ENCODE measurements at regions not wholly inside any gene's neighbourhood (a gene's known extent, or its start where the extent isn't known, plus 50 kb on each side); places are given as distances from the start of the nearest gene placed in this dataset.

GRCh38 chr18:67715567-67715966 is 199.0 kb upstream of the DSEL start:
- no peaks in the 10 kb centered on the region for H3K36me3 ChIP-seq (ENCODE audit: control insufficient read depth, insufficient read depth, low read length)
- H3K27me3 ChIP-seq (replicated peaks; ENCODE audit: control insufficient read depth, insufficient read depth, low read length): no peaks in the 10 kb centered on the region
- no peak overlapping the region for H3K4me3 ChIP-seq (replicated peaks; ENCODE audit: low read depth, low read length)
- TF ChIP-seq CTCF (IDR thresholded peaks at IDR 0.05; ENCODE audit: insufficient read depth, low read length, poor library complexity, severe bottlenecking): no peak
- DNase-seq (ENCODE audit: extremely low read depth, insufficient read length): no peak

GRCh38 chr18:67710639-67711038 is 194.1 kb upstream of the DSEL start:
- peak; percentile 8 for TF ChIP-seq CTCF (IDR thresholded peaks at IDR 0.05; ENCODE audit: insufficient read depth, low read length, poor library complexity, severe bottlenecking)
- H3K4me3 ChIP-seq (replicated peaks; ENCODE audit: low read depth, low read length): no peak overlapping the region
- DNase-seq (ENCODE audit: extremely low read depth, insufficient read length): no peak
- no peaks in the 10 kb centered on the region for H3K27me3 ChIP-seq (replicated peaks; ENCODE audit: control insufficient read depth, insufficient read depth, low read length)
- H3K36me3 ChIP-seq (ENCODE audit: control insufficient read depth, insufficient read depth, low read length): no peaks in the 10 kb centered on the region

- Histone ChIP-seq H3K4me3 (replicated peaks; ENCODE audit: low read depth, low read length) (no peak overlapping the region), H3K27me3 (replicated peaks; ENCODE audit: control insufficient read depth, insufficient read depth, low read length) (no peaks in the 10 kb centered on the region), H3K36me3 (ENCODE audit: control insufficient read depth, insufficient read depth, low read length) (no peaks in the 10 kb centered on the region)
- DNase-seq (ENCODE audit: extremely low read depth, insufficient read length): no peak
- TF ChIP-seq CTCF (IDR thresholded peaks at IDR 0.05; ENCODE audit: insufficient read depth, low read length, poor library complexity, severe bottlenecking): no peak
Measured at GRCh38 chr18:67705748-67706147, 189.2 kb upstream of the DSEL start.

DNA sequence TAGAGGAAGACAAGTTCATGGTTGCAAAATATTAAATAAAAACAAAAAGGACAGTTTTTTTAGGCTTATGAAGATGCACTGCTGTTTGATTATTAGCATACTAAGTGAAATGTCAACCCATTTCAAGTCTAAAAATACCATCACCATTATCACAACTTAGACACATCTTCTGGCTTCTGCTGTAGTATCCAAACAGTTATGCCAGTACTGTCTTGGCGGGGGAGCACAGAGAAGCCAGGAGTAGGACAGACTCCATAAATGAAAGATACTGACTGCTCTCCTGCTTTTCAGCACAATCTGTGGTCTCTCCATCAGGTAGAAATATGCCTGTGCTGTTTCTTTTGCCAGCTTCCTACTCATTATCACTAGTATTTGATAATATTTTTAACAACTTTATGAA is 179.2 kb upstream of the DSEL start:
- no peak for DNase-seq (ENCODE audit: extremely low read depth, insufficient read length)
- no peak overlapping the region for H3K4me3 ChIP-seq (replicated peaks; ENCODE audit: low read depth, low read length)
- no peak for TF ChIP-seq CTCF (IDR thresholded peaks at IDR 0.05; ENCODE audit: insufficient read depth, low read length, poor library complexity, severe bottlenecking)
- no peaks in the 10 kb centered on the region for H3K36me3 ChIP-seq (ENCODE audit: control insufficient read depth, insufficient read depth, low read length)
- H3K27me3 ChIP-seq (replicated peaks; ENCODE audit: control insufficient read depth, insufficient read depth, low read length): no peaks in the 10 kb centered on the region

GRCh38 chr18:67694787-67695186 is 178.3 kb upstream of the DSEL start:
- no peaks in the 10 kb centered on the region for H3K36me3 ChIP-seq (ENCODE audit: control insufficient read depth, insufficient read depth, low read length)
- no peak for DNase-seq (ENCODE audit: extremely low read depth, insufficient read length)
- no peak overlapping the region for H3K4me3 ChIP-seq (replicated peaks; ENCODE audit: low read depth, low read length)
- TF ChIP-seq CTCF (IDR thresholded peaks at IDR 0.05; ENCODE audit: insufficient read depth, low read length, poor library complexity, severe bottlenecking): no peak
- H3K27me3 ChIP-seq (replicated peaks; ENCODE audit: control insufficient read depth, insufficient read depth, low read length): no peaks in the 10 kb centered on the region

- no peak for DNase-seq (ENCODE audit: extremely low read depth, insufficient read length)
- Histone ChIP-seq H3K4me3 (replicated peaks; ENCODE audit: low read depth, low read length) (no peak overlapping the region), H3K27me3 (replicated peaks; ENCODE audit: control insufficient read depth, insufficient read depth, low read length) (no peaks in the 10 kb centered on the region), H3K36me3 (ENCODE audit: control insufficient read depth, insufficient read depth, low read length) (no peaks in the 10 kb centered on the region)
- TF ChIP-seq CTCF (IDR thresholded peaks at IDR 0.05; ENCODE audit: insufficient read depth, low read length, poor library complexity, severe bottlenecking): no peak
Measured at GRCh38 chr18:67692811-67693210, 176.3 kb upstream of the DSEL start.

Data from GM06990 (cell line).